ENCODE measurements at regions not wholly inside any gene's neighbourhood (a gene's known extent, or its start where the extent isn't known, plus 50 kb on each side); places are given as distances from the start of the nearest gene placed in this dataset.

DNA sequence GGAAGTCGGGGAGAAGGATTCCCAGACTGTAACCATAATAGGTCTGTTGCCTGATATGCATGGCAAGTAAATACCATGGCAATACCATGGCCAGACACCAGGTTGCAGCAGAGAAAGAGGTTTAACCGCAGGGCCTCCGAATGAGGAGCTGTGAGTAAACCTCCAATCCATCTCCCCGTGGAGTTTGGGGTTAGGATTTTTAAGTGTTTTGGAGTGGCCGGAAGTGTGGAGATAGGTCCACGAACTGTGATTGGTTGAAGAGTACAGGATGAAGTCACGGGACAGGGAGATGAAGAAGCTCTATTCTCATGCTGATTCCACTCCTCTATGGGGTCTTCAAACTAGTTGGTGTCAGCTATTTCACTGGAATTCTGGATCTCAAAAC, 127.9 kb downstream of the ST8SIA2 start:
- Histone ChIP-seq H3K9ac (ENCODE audit: low read length) (no peak overlapping the region), H3K4me1 (ENCODE audit: insufficient read depth, low read length) (no peaks in the 10 kb centered on the region), H3K36me3 (ENCODE audit: insufficient read depth, low read length) (no peaks in the 10 kb centered on the region), H3K79me2 (ENCODE audit: insufficient read depth, low read length) (no peaks in the 10 kb centered on the region), H3K27ac (ENCODE audit: low read depth, low read length) (no peak overlapping the region), H3K4me2 (ENCODE audit: low read length) (no peak overlapping the region), H3K9me3 (ENCODE audit: insufficient read depth, low read depth, low read length) (no peaks in the 10 kb centered on the region), H2AFZ (ENCODE audit: low read depth, low read length) (peak overlapping the region; percentile 32), H3K4me3 (ENCODE audit: insufficient read depth, low read depth, low read length) (no peak overlapping the region), H3K27me3 (ENCODE audit: insufficient read depth, low read length) (no peaks in the 10 kb centered on the region), H4K20me1 (ENCODE audit: insufficient read depth, low read length) (no peaks in the 10 kb centered on the region)
- peak; percentile 80 for FAIRE-seq
- peak; percentile 79 for DNase-seq (ENCODE audit: low read depth)
- peak; percentile 78 for TF ChIP-seq CTCF (IDR thresholded peaks at IDR 0.05; ENCODE audit: insufficient read depth, low read depth, low read length)
- TF ChIP-seq EZH2 (IDR thresholded peaks at IDR 0.05; ENCODE audit: insufficient read depth, low read length): no peak
- no peak overlapping the region for H3K4me3 Mint-ChIP-seq (ENCODE audit: unreplicated experiment)
- H3K4me1 Mint-ChIP-seq (ENCODE audit: low read depth, unreplicated experiment): no peaks in the 10 kb centered on the region
- peaks cover 2% of the 10 kb centered on the region for H3K27me3 Mint-ChIP-seq (ENCODE audit: low read depth, unreplicated experiment)
- H3K27ac Mint-ChIP-seq (ENCODE audit: unreplicated experiment): no peak overlapping the region
- no peaks in the 10 kb centered on the region for H3K36me3 Mint-ChIP-seq (ENCODE audit: low read depth, unreplicated experiment)
- H3K9me3 Mint-ChIP-seq (ENCODE audit: unreplicated experiment): no peaks in the 10 kb centered on the region

GRCh38 chr15:92520914-92521623, 127.4 kb downstream of the ST8SIA2 start:
- H3K4me3 ChIP-seq (ENCODE audit: insufficient read depth, low read depth, low read length): no peak overlapping the region
- no peaks in the 10 kb centered on the region for H3K36me3 Mint-ChIP-seq (ENCODE audit: low read depth, unreplicated experiment)
- no peak for TF ChIP-seq CTCF (IDR thresholded peaks at IDR 0.05; ENCODE audit: insufficient read depth, low read depth, low read length)
- no peak for TF ChIP-seq EZH2 (IDR thresholded peaks at IDR 0.05; ENCODE audit: insufficient read depth, low read length)
- H3K4me2 ChIP-seq (ENCODE audit: low read length): no peak overlapping the region
- no peaks in the 10 kb centered on the region for H3K9me3 Mint-ChIP-seq (ENCODE audit: unreplicated experiment)
- DNase-seq (ENCODE audit: low read depth): no peak
- no peak overlapping the region for H3K27ac Mint-ChIP-seq (ENCODE audit: unreplicated experiment)
- H3K36me3 ChIP-seq (ENCODE audit: insufficient read depth, low read length): no peaks in the 10 kb centered on the region
- H3K27me3 ChIP-seq (ENCODE audit: insufficient read depth, low read length): no peaks in the 10 kb centered on the region
- H3K9ac ChIP-seq (ENCODE audit: low read length): no peak overlapping the region
- no peak overlapping the region for H3K4me3 Mint-ChIP-seq (ENCODE audit: unreplicated experiment)
- H3K27ac ChIP-seq (ENCODE audit: low read depth, low read length): no peak overlapping the region
- FAIRE-seq: no peak
- no peaks in the 10 kb centered on the region for H3K9me3 ChIP-seq (ENCODE audit: insufficient read depth, low read depth, low read length)
- H2AFZ ChIP-seq (ENCODE audit: low read depth, low read length): peak overlapping the region; percentile 32
- no peaks in the 10 kb centered on the region for H4K20me1 ChIP-seq (ENCODE audit: insufficient read depth, low read length)
- peaks cover 2% of the 10 kb centered on the region for H3K27me3 Mint-ChIP-seq (ENCODE audit: low read depth, unreplicated experiment)
- no peaks in the 10 kb centered on the region for H3K79me2 ChIP-seq (ENCODE audit: insufficient read depth, low read length)
- H3K4me1 ChIP-seq (ENCODE audit: insufficient read depth, low read length): no peaks in the 10 kb centered on the region
- H3K4me1 Mint-ChIP-seq (ENCODE audit: low read depth, unreplicated experiment): no peaks in the 10 kb centered on the region

GRCh38 chr15:92519709-92520108, 126.0 kb downstream of the ST8SIA2 start:
- H3K4me3 Mint-ChIP-seq (ENCODE audit: unreplicated experiment): no peak overlapping the region
- no peaks in the 10 kb centered on the region for H3K36me3 Mint-ChIP-seq (ENCODE audit: low read depth, unreplicated experiment)
- Histone ChIP-seq H3K27me3 (ENCODE audit: insufficient read depth, low read length) (no peaks in the 10 kb centered on the region), H3K9ac (ENCODE audit: low read length) (no peak overlapping the region), H4K20me1 (ENCODE audit: insufficient read depth, low read length) (no peaks in the 10 kb centered on the region), H3K9me3 (ENCODE audit: insufficient read depth, low read depth, low read length) (no peaks in the 10 kb centered on the region), H3K4me2 (ENCODE audit: low read length) (no peak overlapping the region), H3K4me1 (ENCODE audit: insufficient read depth, low read length) (no peaks in the 10 kb centered on the region), H3K36me3 (ENCODE audit: insufficient read depth, low read length) (no peaks in the 10 kb centered on the region), H3K4me3 (ENCODE audit: insufficient read depth, low read depth, low read length) (no peak overlapping the region), H3K79me2 (ENCODE audit: insufficient read depth, low read length) (no peaks in the 10 kb centered on the region), H2AFZ (ENCODE audit: low read depth, low read length) (peak overlapping the region; percentile 52), H3K27ac (ENCODE audit: low read depth, low read length) (no peak overlapping the region)
- H3K9me3 Mint-ChIP-seq (ENCODE audit: unreplicated experiment): no peaks in the 10 kb centered on the region
- DNase-seq (ENCODE audit: low read depth) (peak; percentile 73), FAIRE-seq (no peak)
- H3K27ac Mint-ChIP-seq (ENCODE audit: unreplicated experiment): no peak overlapping the region
- peaks cover 2% of the 10 kb centered on the region for H3K27me3 Mint-ChIP-seq (ENCODE audit: low read depth, unreplicated experiment)
- TF ChIP-seq EZH2 (IDR thresholded peaks at IDR 0.05; ENCODE audit: insufficient read depth, low read length) (no peak), CTCF (IDR thresholded peaks at IDR 0.05; ENCODE audit: insufficient read depth, low read depth, low read length) (no peak)
- no peaks in the 10 kb centered on the region for H3K4me1 Mint-ChIP-seq (ENCODE audit: low read depth, unreplicated experiment)

All from astrocyte (in vitro differentiated cells and primary cell).